HCT116 (cell line): ENCODE measurements at regions not wholly inside any gene's neighbourhood (a gene's known extent, or its start where the extent isn't known, plus 50 kb on each side); places are given as distances from the start of the nearest gene placed in this dataset.

Experiments used
- ATAC-seq: fragments of 200-7000 bp; cut with Tn5 transposase; 2 replicates; pipeline ENCODE4 v1.9.1; 2020; ENCODE audit warnings: mild to moderate bottlenecking, moderate library complexity
- BruUV-seq: library from RNA; stranded (reverse); fragments of 400-500 nt; replicated peaks from 2 replicates; lab custom pipeline; 2021; lab: Mats Ljungman, UMichigan
- CTCF ChIA-PET: fragments of 300-600 bp; sonication (Branson Sonifier 250); formaldehyde crosslinking; loops from one replicate; lab custom pipeline; 2021; ENCODE audit warnings: antibody characterized with exemption; lab: Charles Lee
- POLR2A ChIA-PET: fragments of 300-600, 350-600 bp; sonication (Branson Sonifier 250); formaldehyde crosslinking; loops from one replicate; lab custom pipeline; 2021; ENCODE audit warnings: antibody characterized with exemption; lab: Charles Lee
- RAD21 ChIA-PET, 2 experiments: fragments of 300-600 bp; sonication (Branson Sonifier 250); formaldehyde crosslinking; loops; one replicate each; lab custom pipeline; 2023; ENCODE audit warnings: low total read pairs in 2 of 2; ENCODE audit not compliant: uncharacterized antibody in 2 of 2, unreplicated experiment in 2 of 2, low non-redundant PET in 1 of 2; lab: Charles Lee
- DNase-seq: peaks from one replicate; pipeline ENCODE4 v3.0.0-alpha.2; 2010; ENCODE audit warnings: low read depth, low spot score
- H2AFZ ChIP-seq: fragments of 200-600 bp; shearing (Covaris generic), sonication (generic); 2 replicates; pipeline ENCODE4 v1.6.1; 2017; ENCODE audit warnings: low read depth, mixed run types, mixed read lengths, antibody characterized with exemption, low read length; ENCODE audit not compliant: poor library complexity, severe bottlenecking
- H3K27ac ChIP-seq: 2 replicates; pipeline ENCODE4 v1.5.1; 2012; ENCODE audit warnings: low read depth, low read length
- H3K27me3 ChIP-seq: fragments of 200-600 bp; sonication (generic); 2 replicates; pipeline ENCODE4 v1.6.1; 2016; ENCODE audit warnings: mixed run types, low read length, mixed read lengths; ENCODE audit not compliant: insufficient read depth
- H3K36me3 ChIP-seq, 2 experiments: fragments of 200-500 bp in 1 of 2; fragments of 200-600 bp in 1 of 2; sonication (Bioruptor generic) in 1 of 2; sonication (generic) in 1 of 2; 2 replicates each; pipeline versions ENCODE4 v1.5.1 to v1.6.1; 2014 to 2016; ENCODE audit warnings: low read length in 2 of 2, inconsistent platforms in 1 of 2, mixed read lengths in 1 of 2, mixed run types in 1 of 2; ENCODE audit not compliant: insufficient read depth in 2 of 2, control insufficient read depth in 1 of 2
- H3K4me1 ChIP-seq, 2 experiments: fragments of 200-600 bp in 1 of 2; sonication (generic) in 1 of 2; 2 replicates each; pipeline versions ENCODE4 v1.5.1 to v1.6.1; 2012 to 2017; ENCODE audit warnings: low read length in 2 of 2, inconsistent platforms in 1 of 2, mild to moderate bottlenecking in 1 of 2, mixed read lengths in 1 of 2, mixed run types in 1 of 2, moderate library complexity in 1 of 2; ENCODE audit not compliant: insufficient read depth in 2 of 2, control insufficient read depth in 1 of 2
- H3K4me2 ChIP-seq: fragments of 200-600 bp; sonication (generic); 2 replicates; pipeline ENCODE4 v1.6.1; 2017; ENCODE audit warnings: mixed run types, low read length, mixed read lengths
- H3K4me3 ChIP-seq, 2 experiments: fragments of 200-600 bp in 1 of 2; sonication (generic) in 1 of 2; replicated peaks in 1 of 2; 2 replicates each; pipeline ENCODE4 v1.5.1; 2011 to 2016; ENCODE audit warnings: low read length in 2 of 2, control low read depth in 1 of 2, low read depth in 1 of 2, mild to moderate bottlenecking in 1 of 2, mixed read lengths in 1 of 2, mixed run types in 1 of 2
- H3K79me2 ChIP-seq: fragments of 200-600 bp; sonication (generic); 2 replicates; pipeline ENCODE4 v1.6.1; 2017; ENCODE audit warnings: mild to moderate bottlenecking, mixed run types, low read length, moderate library complexity, mixed read lengths; ENCODE audit not compliant: insufficient read depth
- H3K9ac ChIP-seq: fragments of 200-600 bp; sonication (generic); 2 replicates; pipeline ENCODE4 v1.6.1; 2016; ENCODE audit warnings: low read length, mixed read lengths
- H3K9me2 ChIP-seq: fragments of 200-600 bp; sonication (generic), shearing (Covaris generic); 2 replicates; pipeline ENCODE4 v1.6.1; 2017; ENCODE audit warnings: mixed run types, mild to moderate bottlenecking, moderate library complexity; ENCODE audit not compliant: insufficient read depth
- H3K9me3 ChIP-seq, 2 experiments: fragments of 200-500 bp in 1 of 2; fragments of 200-600 bp in 1 of 2; sonication (Bioruptor generic) in 1 of 2; sonication (generic) in 1 of 2; 2 replicates each; pipeline ENCODE4 v1.6.1; 2014 to 2017; ENCODE audit warnings: low read length in 2 of 2, mixed read lengths in 2 of 2, inconsistent platforms in 1 of 2, low read depth in 1 of 2, mild to moderate bottlenecking in 1 of 2, mixed run types in 1 of 2, moderate library complexity in 1 of 2; ENCODE audit not compliant: control insufficient read depth in 1 of 2, insufficient read depth in 1 of 2
- H4K20me1 ChIP-seq: fragments of 200-600 bp; sonication (generic), shearing (Covaris generic); 2 replicates; pipeline ENCODE4 v1.6.1; 2017; ENCODE audit warnings: mixed run types, mild to moderate bottlenecking, moderate library complexity; ENCODE audit not compliant: insufficient read depth
- ATF3 ChIP-seq: IDR thresholded peaks from 2 replicates; pipeline ENCODE4 v1.6.1; 2012
- CEBPB ChIP-seq: IDR thresholded peaks from 2 replicates; pipeline ENCODE4 v1.6.1; 2012; ENCODE audit warnings: low read depth
- EGR1 ChIP-seq: IDR thresholded peaks from 2 replicates; pipeline ENCODE4 v1.6.1; 2012; ENCODE audit warnings: low read depth
- ELF1 ChIP-seq: IDR thresholded peaks from 2 replicates; pipeline ENCODE4 v1.6.1; 2012; ENCODE audit warnings: low read depth, borderline replicate concordance
- EZH2 ChIP-seq: fragments of 200-600 bp; sonication (generic); IDR thresholded peaks from 2 replicates; pipeline ENCODE4 v1.6.1; 2017; ENCODE audit warnings: antibody characterized with exemption, mixed run types
- EZH2phosphoT487 ChIP-seq: fragments of 200-600 bp; IDR thresholded peaks from 2 replicates; pipeline ENCODE4 v1.6.1; 2018; ENCODE audit warnings: antibody characterized with exemption, borderline replicate concordance
- FOSL1 ChIP-seq: IDR thresholded peaks from 2 replicates; pipeline ENCODE4 v1.6.1; 2012; ENCODE audit warnings: low read depth
- JUND ChIP-seq: IDR thresholded peaks from 2 replicates; pipeline ENCODE4 v1.6.1; 2012
- MAX ChIP-seq: IDR thresholded peaks from 2 replicates; pipeline ENCODE4 v1.6.1; 2012
- POLR2A ChIP-seq: IDR thresholded peaks from 2 replicates; pipeline ENCODE4 v1.7.0; 2011; ENCODE audit warnings: borderline replicate concordance; ENCODE audit not compliant: insufficient read depth, insufficient read length; ENCODE audit errors: extremely low read depth
- POLR2AphosphoS5 ChIP-seq: IDR thresholded peaks from 2 replicates; pipeline ENCODE4 v1.6.1; 2011; ENCODE audit warnings: mild to moderate bottlenecking, low read depth, low read length, moderate library complexity
- SIN3A ChIP-seq: IDR thresholded peaks from 2 replicates; pipeline ENCODE4 v1.6.1; 2012; ENCODE audit warnings: low read depth
- SP1 ChIP-seq: IDR thresholded peaks from 2 replicates; pipeline ENCODE4 v1.6.1; 2012; ENCODE audit warnings: low read depth
- SRF ChIP-seq: IDR thresholded peaks from 2 replicates; pipeline ENCODE4 v1.6.1; 2012; ENCODE audit warnings: low read depth
- TCF7L2 ChIP-seq: IDR thresholded peaks from 2 replicates; pipeline ENCODE4 v1.7.0; 2011; ENCODE audit warnings: borderline replicate concordance, inconsistent platforms; ENCODE audit not compliant: insufficient read depth, insufficient read length; ENCODE audit errors: extremely low read depth
- ZFX ChIP-seq: fragments of 450-650 bp; IDR thresholded peaks from 2 replicates; pipeline ENCODE4 v1.6.1; 2017
- ZNF274 ChIP-seq: fragments of 200-500 bp; sonication (Bioruptor generic); IDR thresholded peaks from 2 replicates; pipeline ENCODE4 v1.6.1; 2014; ENCODE audit warnings: mild to moderate bottlenecking, low read depth, low read length, inconsistent platforms
- intact Hi-C: fragments of 100-400 bp; cut with micrococcal nuclease; formaldehyde crosslinking; loops from 2 replicates; pipeline ENCODE4 v1.10.0; 2022
- TF ChIP-seq, protein P1 (sequence below): IDR thresholded peaks from 2 replicates; pipeline ENCODE4 v1.6.1; 2011; ENCODE audit warnings: mild to moderate bottlenecking, low read length, moderate library complexity; ENCODE audit not compliant: insufficient replicate concordance; ENCODE audit errors: extremely low read depth
- TF ChIP-seq, protein P2 (sequence below): IDR thresholded peaks from 2 replicates; pipeline ENCODE4 v1.6.1; 2012; ENCODE audit warnings: low read depth
- TF ChIP-seq, protein P3 (sequence below), 3 experiments: fragments of 200-600 bp in 1 of 3; sonication (generic) in 1 of 3; IDR thresholded peaks in 2 of 3; conservative IDR thresholded peaks in 1 of 3; 2 replicates each; pipeline ENCODE4 v1.5.1; 2012 to 2017; ENCODE audit warnings: low read depth in 2 of 3, low read length in 2 of 3, antibody characterized with exemption in 1 of 3, borderline replicate concordance in 1 of 3, control low read depth in 1 of 3, mild to moderate bottlenecking in 1 of 3, mixed read lengths in 1 of 3, mixed run types in 1 of 3, moderate library complexity in 1 of 3; ENCODE audit not compliant: insufficient read depth in 1 of 3

DNA sequence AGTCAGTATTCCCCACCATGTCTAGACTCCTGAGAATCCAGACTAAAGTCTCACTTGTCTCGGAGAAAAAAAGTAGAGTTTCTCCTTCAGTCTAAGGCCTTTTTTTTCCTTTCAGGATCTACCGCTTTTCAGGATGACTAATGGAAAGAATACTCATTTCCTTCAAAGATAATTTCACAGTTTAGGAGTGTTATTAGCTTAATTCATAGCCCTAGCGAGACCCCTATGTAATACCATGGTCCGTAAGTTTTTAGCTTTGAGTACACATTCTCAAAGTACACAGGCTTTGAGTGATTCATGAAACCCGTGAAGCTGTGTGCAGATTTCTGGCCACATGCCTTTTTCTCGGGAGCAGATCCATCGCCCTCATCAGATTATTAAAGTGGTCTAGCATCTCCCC, 133.1 kb downstream of the SOX4 start:
- TF ChIP-seq ATF3 (no peak), ZFX (no peak), POLR2A (no peak), TCF7L2 (no peak), MAX (no peak), ELF1 (no peak), EZH2phosphoT487 (no peak), FOSL1 (no peak), EGR1 (no peak), ZNF274 (no peak), POLR2AphosphoS5 (no peak), SIN3A (no peak), JUND (no peak), CEBPB (no peak), EZH2 (no peak), SRF (no peak), SP1 (no peak)
- TF ChIP-seq, protein P1, sequence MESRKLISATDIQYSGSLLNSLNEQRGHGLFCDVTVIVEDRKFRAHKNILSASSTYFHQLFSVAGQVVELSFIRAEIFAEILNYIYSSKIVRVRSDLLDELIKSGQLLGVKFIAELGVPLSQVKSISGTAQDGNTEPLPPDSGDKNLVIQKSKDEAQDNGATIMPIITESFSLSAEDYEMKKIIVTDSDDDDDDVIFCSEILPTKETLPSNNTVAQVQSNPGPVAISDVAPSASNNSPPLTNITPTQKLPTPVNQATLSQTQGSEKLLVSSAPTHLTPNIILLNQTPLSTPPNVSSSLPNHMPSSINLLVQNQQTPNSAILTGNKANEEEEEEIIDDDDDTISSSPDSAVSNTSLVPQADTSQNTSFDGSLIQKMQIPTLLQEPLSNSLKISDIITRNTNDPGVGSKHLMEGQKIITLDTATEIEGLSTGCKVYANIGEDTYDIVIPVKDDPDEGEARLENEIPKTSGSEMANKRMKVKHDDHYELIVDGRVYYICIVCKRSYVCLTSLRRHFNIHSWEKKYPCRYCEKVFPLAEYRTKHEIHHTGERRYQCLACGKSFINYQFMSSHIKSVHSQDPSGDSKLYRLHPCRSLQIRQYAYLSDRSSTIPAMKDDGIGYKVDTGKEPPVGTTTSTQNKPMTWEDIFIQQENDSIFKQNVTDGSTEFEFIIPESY, result no peak
- TF ChIP-seq, protein P2, sequence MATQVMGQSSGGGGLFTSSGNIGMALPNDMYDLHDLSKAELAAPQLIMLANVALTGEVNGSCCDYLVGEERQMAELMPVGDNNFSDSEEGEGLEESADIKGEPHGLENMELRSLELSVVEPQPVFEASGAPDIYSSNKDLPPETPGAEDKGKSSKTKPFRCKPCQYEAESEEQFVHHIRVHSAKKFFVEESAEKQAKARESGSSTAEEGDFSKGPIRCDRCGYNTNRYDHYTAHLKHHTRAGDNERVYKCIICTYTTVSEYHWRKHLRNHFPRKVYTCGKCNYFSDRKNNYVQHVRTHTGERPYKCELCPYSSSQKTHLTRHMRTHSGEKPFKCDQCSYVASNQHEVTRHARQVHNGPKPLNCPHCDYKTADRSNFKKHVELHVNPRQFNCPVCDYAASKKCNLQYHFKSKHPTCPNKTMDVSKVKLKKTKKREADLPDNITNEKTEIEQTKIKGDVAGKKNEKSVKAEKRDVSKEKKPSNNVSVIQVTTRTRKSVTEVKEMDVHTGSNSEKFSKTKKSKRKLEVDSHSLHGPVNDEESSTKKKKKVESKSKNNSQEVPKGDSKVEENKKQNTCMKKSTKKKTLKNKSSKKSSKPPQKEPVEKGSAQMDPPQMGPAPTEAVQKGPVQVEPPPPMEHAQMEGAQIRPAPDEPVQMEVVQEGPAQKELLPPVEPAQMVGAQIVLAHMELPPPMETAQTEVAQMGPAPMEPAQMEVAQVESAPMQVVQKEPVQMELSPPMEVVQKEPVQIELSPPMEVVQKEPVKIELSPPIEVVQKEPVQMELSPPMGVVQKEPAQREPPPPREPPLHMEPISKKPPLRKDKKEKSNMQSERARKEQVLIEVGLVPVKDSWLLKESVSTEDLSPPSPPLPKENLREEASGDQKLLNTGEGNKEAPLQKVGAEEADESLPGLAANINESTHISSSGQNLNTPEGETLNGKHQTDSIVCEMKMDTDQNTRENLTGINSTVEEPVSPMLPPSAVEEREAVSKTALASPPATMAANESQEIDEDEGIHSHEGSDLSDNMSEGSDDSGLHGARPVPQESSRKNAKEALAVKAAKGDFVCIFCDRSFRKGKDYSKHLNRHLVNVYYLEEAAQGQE, result no peak
- TF ChIP-seq, protein P3, sequence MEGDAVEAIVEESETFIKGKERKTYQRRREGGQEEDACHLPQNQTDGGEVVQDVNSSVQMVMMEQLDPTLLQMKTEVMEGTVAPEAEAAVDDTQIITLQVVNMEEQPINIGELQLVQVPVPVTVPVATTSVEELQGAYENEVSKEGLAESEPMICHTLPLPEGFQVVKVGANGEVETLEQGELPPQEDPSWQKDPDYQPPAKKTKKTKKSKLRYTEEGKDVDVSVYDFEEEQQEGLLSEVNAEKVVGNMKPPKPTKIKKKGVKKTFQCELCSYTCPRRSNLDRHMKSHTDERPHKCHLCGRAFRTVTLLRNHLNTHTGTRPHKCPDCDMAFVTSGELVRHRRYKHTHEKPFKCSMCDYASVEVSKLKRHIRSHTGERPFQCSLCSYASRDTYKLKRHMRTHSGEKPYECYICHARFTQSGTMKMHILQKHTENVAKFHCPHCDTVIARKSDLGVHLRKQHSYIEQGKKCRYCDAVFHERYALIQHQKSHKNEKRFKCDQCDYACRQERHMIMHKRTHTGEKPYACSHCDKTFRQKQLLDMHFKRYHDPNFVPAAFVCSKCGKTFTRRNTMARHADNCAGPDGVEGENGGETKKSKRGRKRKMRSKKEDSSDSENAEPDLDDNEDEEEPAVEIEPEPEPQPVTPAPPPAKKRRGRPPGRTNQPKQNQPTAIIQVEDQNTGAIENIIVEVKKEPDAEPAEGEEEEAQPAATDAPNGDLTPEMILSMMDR (IDR thresholded peaks at IDR 0.05 in 2 of 3, conservative IDR thresholded peaks at IDR 0.05 in 1 of 3; ENCODE audit: borderline replicate concordance in 1 of 3, insufficient read depth in 1 of 3, low read depth in 2 of 3, low read length in 2 of 3), result no peak
- intact Hi-C loops, result no loop called here
- Histone ChIP-seq H3K4me1 (peaks cover 7 to 11% of the 10 kb centered on the region in 2 experiments; a peak in 3 of 4 replicates), H3K9me3 (no peaks in the 10 kb centered on the region), H3K27me3 (no peaks in the 10 kb centered on the region), H3K36me3 (no peaks in the 10 kb centered on the region), H3K4me2 (no peak overlapping the region), H2AFZ (no peak overlapping the region), H3K9ac (no peak overlapping the region), H3K79me2 (no peaks in the 10 kb centered on the region), H4K20me1 (no peaks in the 10 kb centered on the region), H3K27ac (no peak overlapping the region), H3K4me3 (no peak overlapping the region), H3K9me2 (no peaks in the 10 kb centered on the region)
- ATAC-seq (no peak), DNase-seq (no peak)
- ChIA-PET CTCF (no interaction called here), RAD21 (no interaction called here), POLR2A (no interaction called here)
- no TSS peak for BruUV-seq
